Head of caudate nucleus (tissue), 42 donors: ENCODE measurements at regions not wholly inside any gene's neighbourhood (a gene's known extent, or its start where the extent isn't known, plus 50 kb on each side); places are given as distances from the start of the nearest gene placed in this dataset.

Source experiments
- DNase-seq, 42 donors: peaks; one replicate each; pipeline versions ENCODE4 v3.0.0 to v3.0.0-alpha.2; 2020 to 2021; ENCODE audit warnings: mixed read lengths in 7 of 42
- intact Hi-C: fragments of 100-400 bp; cut with DNase I; formaldehyde crosslinking; loops from one replicate; pipeline ENCODE4 v1.15.0; 2022

GRCh38 chr11:70769106-70769505 is 370.8 kb downstream of the CTTN start:
- intact Hi-C loops = no loop called here
- DNase-seq = peak in 3 of 42 donors; percentile 11 to 29 (median 22)

DNA sequence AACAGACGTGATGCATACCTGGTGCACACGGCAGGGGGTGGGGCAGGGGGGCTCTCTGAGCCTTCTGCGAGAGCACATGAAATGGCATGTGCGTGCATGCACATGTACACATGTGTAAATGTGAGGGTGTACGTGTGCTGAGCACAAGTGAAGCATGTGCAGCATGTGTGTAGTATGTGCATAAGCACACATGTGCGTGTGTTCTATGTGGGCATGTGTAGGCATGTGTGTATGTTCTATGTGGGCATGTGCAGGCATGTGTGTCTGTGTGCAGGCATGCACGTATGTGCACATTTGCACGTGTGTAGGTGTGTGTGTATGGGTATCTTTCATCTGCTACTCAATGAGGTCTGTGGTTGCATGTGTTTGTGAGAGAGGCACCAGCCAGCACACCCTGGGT is 371.2 kb downstream of the CTTN start:
- DNase-seq = no peak
- intact Hi-C loops = no loop called here

DNA sequence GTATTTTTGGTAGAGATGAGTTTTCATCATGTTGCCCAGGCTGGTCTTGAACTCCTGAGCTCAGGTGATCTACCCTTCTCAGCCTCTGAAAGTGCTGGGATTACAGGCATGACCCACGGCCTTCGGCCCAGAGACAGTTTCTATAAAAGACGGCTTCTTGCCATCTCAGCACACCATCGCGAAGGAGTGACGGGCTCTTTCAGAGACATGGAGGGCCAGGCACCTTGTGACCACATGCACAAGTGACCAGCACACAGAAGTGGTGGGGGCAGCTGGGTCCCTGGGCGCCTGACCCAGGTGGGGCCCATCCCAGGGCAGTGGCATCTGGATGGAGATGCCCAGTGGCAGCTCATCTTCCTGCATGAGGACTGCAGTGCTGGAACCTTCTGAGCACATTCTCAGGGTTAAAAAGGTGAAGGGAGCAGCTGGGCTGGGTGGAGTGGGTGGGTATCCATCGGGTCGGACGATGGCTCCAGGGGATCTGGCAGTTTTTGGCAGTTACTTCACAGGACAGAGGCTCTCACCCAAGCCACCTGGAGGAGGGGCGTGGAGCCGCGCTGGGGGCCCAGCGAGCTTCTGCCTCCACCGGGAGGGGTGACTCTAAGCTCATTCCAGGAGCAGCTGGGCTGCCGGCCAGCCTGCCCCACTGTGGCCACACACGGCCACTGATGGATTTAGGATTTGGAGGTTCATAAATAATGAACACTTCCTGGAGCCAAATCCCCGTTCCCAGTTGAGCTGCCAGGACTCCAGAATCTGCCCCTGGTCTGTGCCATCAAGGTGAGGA is 373.0 kb downstream of the CTTN start:
- intact Hi-C loops = no loop called here
- DNase-seq = peak in 1 of 42 donors; percentile 29

DNA sequence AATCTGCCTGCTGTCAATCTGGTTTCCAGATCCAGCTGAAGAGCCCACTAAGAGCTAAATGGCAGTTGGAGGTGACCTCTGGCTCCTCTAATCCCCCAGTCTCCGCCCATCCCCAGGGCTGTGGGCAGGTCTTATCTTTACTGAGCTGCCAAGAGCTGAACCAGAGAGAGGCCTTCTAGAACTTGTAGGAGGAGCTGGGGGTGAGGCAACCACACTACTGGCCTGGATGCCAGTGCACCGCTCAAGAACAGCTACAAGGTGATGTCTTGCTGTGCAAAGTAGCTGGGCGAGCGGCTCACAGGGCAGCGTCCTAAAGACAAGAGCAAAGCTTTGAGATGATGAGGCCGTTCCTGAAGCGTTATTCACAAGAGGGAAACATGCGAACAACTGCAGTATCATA is 374.6 kb downstream of the CTTN start:
- intact Hi-C loops = no loop called here
- no peak for DNase-seq

GRCh38 chr11:70775386-70776075 is 377.2 kb downstream of the CTTN start:
- intact Hi-C loops = no loop called here
- DNase-seq = no peak

GRCh38 chr11:70776914-70777532 is 378.7 kb downstream of the CTTN start:
- no peak for DNase-seq
- intact Hi-C loops = no loop called here

DNA sequence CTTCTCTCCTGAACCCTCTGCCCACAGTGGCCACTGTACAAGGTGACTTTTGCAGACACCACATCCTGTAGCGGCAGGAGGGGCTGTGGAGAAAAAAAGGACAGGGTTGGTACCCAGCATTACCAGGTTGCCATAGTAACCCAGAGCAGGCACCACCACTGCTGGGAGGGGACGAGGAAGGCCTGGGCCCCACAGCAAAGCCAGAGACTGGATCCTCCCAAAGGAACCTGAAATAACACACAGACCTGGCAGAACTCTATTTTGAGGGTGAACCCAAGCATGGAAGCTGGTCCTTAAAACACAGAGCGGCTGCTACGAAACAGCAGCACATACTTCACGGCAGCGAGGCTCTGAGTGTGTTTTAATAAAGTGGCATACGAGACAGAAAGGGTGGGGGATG is 380.6 kb downstream of the CTTN start:
- intact Hi-C loops = no loop called here
- DNase-seq = no peak

DNA sequence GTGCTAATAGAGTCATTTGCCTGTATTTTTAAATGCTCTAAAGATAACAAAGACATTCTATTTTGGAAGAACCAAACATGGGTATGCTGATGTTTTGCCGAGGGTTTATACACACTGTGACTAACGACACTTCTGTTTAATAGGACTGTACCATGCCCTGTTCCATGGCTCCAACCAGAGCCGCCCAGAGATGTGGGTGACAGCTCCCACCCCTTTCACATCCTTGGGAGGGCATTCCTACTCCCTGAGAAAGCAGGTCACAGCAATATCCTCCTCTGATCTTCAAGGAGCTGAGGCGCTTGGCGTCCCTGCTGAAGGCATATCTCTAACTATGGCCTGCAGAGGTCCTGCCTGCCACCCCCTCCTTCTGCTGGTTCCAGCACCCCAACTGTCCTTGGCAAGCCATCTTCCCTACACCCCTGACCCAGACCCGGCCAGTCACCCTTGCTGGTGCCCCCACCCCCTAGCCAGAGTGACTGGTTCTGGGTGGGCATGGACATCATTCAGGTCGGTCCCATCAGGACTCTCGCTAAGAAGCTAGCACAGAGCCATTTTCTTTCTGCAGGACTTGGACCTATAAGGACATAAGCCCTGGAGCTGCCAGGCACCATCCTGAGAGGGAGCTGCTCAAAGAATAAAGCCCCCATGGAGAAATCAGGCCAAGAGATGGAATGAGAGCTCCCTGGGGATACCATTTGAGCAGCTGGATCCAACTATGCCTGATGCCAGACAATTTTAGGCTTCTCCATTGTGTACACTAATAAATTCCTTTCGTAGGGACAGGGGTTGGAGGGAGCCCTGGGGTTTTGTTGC is 381.3 kb downstream of the CTTN start:
- DNase-seq = no peak
- intact Hi-C loops = no loop called here

DNA sequence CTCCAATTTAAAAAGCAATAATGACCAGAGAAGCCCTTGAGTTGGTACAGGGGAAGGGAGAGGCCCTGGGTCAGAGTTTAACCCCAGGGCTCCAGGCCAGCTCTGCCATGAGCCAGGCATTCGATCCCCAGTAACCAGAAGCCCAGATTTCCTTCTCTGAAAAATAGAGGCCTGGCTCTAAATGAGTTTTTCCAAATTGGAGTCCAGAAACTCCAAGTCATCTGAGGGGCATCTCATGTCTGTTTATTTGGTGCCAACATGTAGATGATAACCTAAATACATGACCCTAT is 381.9 kb downstream of the CTTN start:
- intact Hi-C loops = no loop called here
- DNase-seq = no peak

DNA sequence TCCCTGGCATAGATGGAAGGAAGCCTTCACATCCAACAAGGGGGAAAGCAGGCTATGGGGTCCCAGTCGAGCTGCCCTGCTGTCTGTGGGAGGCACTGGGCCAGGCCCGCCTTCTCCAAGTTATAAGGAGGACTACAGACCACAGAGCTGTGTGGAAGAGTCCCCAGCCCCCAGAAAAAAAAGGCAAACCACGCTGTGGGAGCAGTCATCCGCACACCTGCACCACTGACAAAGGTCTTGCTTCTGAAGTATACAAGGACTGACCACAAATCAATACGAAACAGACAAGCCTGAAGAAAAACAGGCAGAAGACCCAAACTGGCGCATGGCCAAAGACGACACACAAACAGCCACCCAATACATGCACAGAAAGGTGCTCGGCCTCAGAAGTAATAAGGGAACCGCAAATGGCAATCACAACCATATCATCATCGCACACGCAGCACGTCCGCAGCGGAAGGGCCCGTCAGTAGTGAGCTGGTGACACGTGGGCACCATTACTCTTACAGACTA is 384.1 kb downstream of the CTTN start:
- DNase-seq = no peak
- intact Hi-C loops = no loop called here

DNA sequence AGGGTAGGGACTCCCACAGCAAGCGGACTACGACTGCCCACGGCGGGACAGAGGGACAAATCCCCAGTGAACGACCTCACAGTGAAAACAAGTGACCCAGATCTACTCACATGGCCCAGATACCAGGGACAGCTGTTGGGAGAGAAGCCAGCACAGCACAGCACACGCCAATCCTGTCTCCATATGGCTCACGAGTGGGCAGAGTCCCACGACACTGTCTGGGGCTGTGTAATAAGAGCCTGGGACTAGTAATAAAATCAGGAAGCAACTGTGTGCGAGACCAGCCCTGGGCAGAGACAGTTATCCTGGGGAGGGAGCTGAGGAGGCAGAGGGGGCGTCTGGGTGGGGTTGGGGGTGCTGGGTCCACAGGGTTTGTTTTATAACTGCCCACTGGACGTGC is 385.0 kb downstream of the CTTN start:
- intact Hi-C loops = no loop called here
- no peak for DNase-seq

- DNase-seq = no peak
- intact Hi-C loops = no loop called here
These were observed 385.5 kb downstream of the CTTN start for GRCh38 chr11:70783821-70784220.

- no peak for DNase-seq
- intact Hi-C loops = no loop called here
These were observed 387.0 kb downstream of the CTTN start for GRCh38 chr11:70785372-70785771.

DNA sequence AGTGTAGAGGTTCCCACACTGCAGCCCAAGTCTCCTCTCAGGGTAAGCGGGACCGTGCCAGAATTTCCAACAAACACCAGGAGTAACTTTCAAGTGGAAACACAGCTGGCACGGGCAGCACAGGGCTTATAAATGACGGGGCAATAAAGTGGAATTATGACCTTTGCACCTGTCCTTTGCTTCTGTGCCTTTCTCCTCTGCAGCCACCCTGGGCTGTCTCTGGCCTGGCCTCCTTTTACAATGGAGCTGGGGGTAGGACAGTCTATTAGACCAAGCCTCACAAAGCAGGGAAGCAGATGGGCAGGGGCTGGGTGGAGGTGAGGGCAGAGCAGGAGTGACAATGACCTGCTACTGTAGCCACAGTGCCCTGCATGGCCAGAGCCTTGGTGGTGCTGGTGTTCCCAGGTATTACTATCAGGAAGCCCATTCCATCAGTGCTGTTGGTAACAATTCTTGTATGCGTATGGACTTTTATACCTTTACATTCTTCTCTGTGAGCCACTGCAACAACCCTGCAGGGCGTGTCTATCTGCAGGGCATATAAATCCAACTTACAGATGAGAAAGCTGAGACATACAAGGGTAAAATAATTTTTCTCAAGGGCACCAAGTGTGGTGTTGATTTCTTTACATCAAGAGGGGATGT is 387.8 kb downstream of the CTTN start:
- intact Hi-C loops = no loop called here
- no peak for DNase-seq

- DNase-seq = no peak
- intact Hi-C loops = no loop called here
These were observed 390.1 kb downstream of the CTTN start for GRCh38 chr11:70788248-70789022.

DNA sequence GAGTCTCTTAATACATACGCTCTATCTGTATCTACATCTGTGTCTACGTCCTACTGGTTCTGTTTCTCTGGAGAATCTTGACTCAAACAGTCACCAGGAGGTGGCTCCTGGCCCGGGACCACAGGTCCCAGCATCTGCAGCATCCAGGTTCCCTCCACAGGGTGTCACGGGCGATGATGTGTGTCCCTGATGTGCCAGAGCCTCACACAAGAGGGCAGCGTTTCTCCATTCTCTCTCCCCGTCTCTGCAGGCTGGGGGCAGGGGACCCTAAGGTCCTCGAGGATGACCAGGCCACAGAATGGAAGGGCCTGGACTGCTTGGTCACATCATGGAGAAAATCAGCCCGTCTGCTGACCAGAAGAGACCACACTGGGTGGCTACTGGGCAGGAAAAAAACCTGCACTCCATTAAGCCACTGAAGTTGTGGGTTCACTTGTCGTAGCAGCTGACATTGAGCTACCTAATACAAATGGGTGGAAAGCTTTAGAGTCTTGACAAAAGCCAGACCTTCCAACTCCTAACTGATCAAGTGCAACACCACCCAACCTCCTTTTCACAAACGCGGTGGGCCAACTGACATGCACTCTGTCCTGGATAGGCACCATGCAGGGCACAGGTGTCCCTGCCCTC is 392.5 kb downstream of the CTTN start:
- no peak for DNase-seq
- intact Hi-C loops = no loop called here

- DNase-seq = no peak
- intact Hi-C loops = no loop called here
These were observed 398.4 kb downstream of the CTTN start for GRCh38 chr11:70796648-70797227.

GRCh38 chr11:70798296-70798695 is 400.0 kb downstream of the CTTN start:
- no peak for DNase-seq
- intact Hi-C loops = no loop called here
